GM12873 (cell line): ENCODE measurements at regions not wholly inside any gene's neighbourhood (a gene's known extent, or its start where the extent isn't known, plus 50 kb on each side); places are given as distances from the start of the nearest gene placed in this dataset.

Experiments used
- CTCF ChIP-seq: IDR thresholded peaks from 2 replicates; pipeline ENCODE4 v1.5.1; 2012; ENCODE audit warnings: low read depth, mild to moderate bottlenecking, moderate library complexity, low read length, control low read depth; ENCODE audit not compliant: insufficient read depth; ENCODE audit errors: missing control alignments

GRCh38 chr15:29349196-29349595, 79.6 kb upstream of the NSMCE3 start:
- TF ChIP-seq CTCF, result no peak

- TF ChIP-seq CTCF, result no peak
These were observed 78.8 kb upstream of the NSMCE3 start for GRCh38 chr15:29348336-29348914.

- no peak for TF ChIP-seq CTCF
These were observed 77.4 kb upstream of the NSMCE3 start for GRCh38 chr15:29346998-29347397.

GRCh38 chr15:29345549-29346525, 76.2 kb upstream of the NSMCE3 start:
- no peak for TF ChIP-seq CTCF

- no peak for TF ChIP-seq CTCF
These were observed 74.9 kb upstream of the NSMCE3 start for GRCh38 chr15:29344474-29344873.

GRCh38 chr15:29343229-29343628, 73.6 kb upstream of the NSMCE3 start:
- TF ChIP-seq CTCF, result no peak

GRCh38 chr15:29342201-29342600, 72.6 kb upstream of the NSMCE3 start:
- no peak for TF ChIP-seq CTCF
